Heart right ventricle (tissue), 16 donors: ENCODE measurements at regions not wholly inside any gene's neighbourhood (a gene's known extent, or its start where the extent isn't known, plus 50 kb on each side); places are given as distances from the start of the nearest gene placed in this dataset.
A peak's percentile ranks its signal among the peaks of the same experiment; 100 is the strongest.

Source experiments
- ATAC-seq, 8 donors: fragments of 200-7000 bp; cut with Tn5 transposase; one replicate each; pipeline ENCODE4 v1.9.1; 2020; ENCODE audit warnings: mild to moderate bottlenecking in 8 of 8, moderate library complexity in 8 of 8, moderate number of reproducible peaks in 1 of 8
- DNase-seq, 2 donors: peaks; one replicate each; pipeline ENCODE4 v3.0.0-alpha.2; 2020
- H3K27ac ChIP-seq, 10 donors: fragments of 200-600 bp; sonication (generic) in 2 of 10; one replicate each; pipeline versions ENCODE4 v1.5.0 to v1.8.0; 2020 to 2022; ENCODE audit warnings: mild to moderate bottlenecking in 3 of 10
- H3K27me3 ChIP-seq, 7 donors: fragments of 200-600 bp; one replicate each; pipeline ENCODE4 v1.8.0; 2021 to 2022; ENCODE audit warnings: mild to moderate bottlenecking in 2 of 7
- H3K36me3 ChIP-seq, 9 donors: fragments of 200-600 bp; sonication (generic) in 1 of 9; one replicate each; pipeline versions ENCODE4 v1.5.0 to v1.8.0; 2020 to 2022; ENCODE audit warnings: mild to moderate bottlenecking in 2 of 9
- H3K4me1 ChIP-seq, 9 donors: fragments of 200-600 bp; sonication (generic) in 1 of 9; one replicate each; pipeline versions ENCODE4 v1.5.0 to v1.8.0; 2020 to 2022; ENCODE audit warnings: mild to moderate bottlenecking in 4 of 9
- H3K4me3 ChIP-seq, 10 donors: fragments of 200-600 bp; sonication (generic) in 2 of 10; one replicate each; pipeline versions ENCODE4 v1.5.0 to v1.8.0; 2020 to 2022; ENCODE audit warnings: mild to moderate bottlenecking in 7 of 10, moderate library complexity in 2 of 10
- H3K9me3 ChIP-seq, 11 donors: fragments of 200-600 bp in 10 of 11; sonication (generic) in 2 of 11; one replicate each; pipeline versions ENCODE4 v1.5.0 to v1.8.0; 2013 to 2022; ENCODE audit warnings: mild to moderate bottlenecking in 2 of 11, control low read depth in 1 of 11, moderate library complexity in 1 of 11
- WGBS, 2 donors: extraction: QIAGEN DNeasy Blood & Tissue Kit; methylation state at CpG; one replicate each; pipeline ENCODE4 v1.1.7; 2013; ENCODE audit warnings: inconsistent platforms in 1 of 2; 5-methylcytosine and 5-hydroxymethylcytosine counted together
- intact Hi-C, 10 donors: fragments of 100-400 bp; cut with DNase I; formaldehyde crosslinking; loops; one replicate each; pipeline versions ENCODE4 v1.11.1 to v1.14.2; 2022
- TF ChIP-seq, protein P1 (sequence below), 9 donors: fragments of 200-600 bp; sonication (generic) in 2 of 9; IDR thresholded peaks; one replicate each; pipeline versions ENCODE4 v1.5.0 to v1.8.0; 2021 to 2022; ENCODE audit warnings: antibody characterized with exemption in 9 of 9, mild to moderate bottlenecking in 5 of 9, moderate library complexity in 1 of 9
- donor health status: Arrhythmogenic right ventricular cardiomyopathy.
- donor health status: ischemic (EF 13 %, LVEDD 7.1; RV severe dilation, severe dysfunction).
- donor health status: healthy with polysubstance abuse.
- donor health status: DM: no; HTN: yes; CAD: no.
- donor health status: DM: no; HTN: no; CAD: no.
- donor health status: ischemic (EF 25% LVEDD 6.9; RV normal size, moderate dysfunction).
- donor health status: ischemic (EF 25% LVEDD 5.7; RV mildly dilated, moderate dysfunction).
- donor health status: healthy.
- donor health status: DM: yes; HTN: yes; CAD: no.
- donor health status: Ischemic cardiomyopathy.
- donor health status: ischemic (EF 35%, LVEDD 5.7; RV mildly dilated, moderate dysfunction).
- donor health status: nonischemic (EF 11% LVEDD 7.7; RV severe dilation, severe dysfunction).
- donor health status: DM: yes; HTN: yes; CAD: no.
- donor health status: PGD.
- donor health status: ischemic (EF 29% LVEDD 5.4; RV normal size, mild dysfunction).
- donor health status: nonischemic (EF 23%, LVEDD 6.1; RV moderate dilation, normal function).

DNA sequence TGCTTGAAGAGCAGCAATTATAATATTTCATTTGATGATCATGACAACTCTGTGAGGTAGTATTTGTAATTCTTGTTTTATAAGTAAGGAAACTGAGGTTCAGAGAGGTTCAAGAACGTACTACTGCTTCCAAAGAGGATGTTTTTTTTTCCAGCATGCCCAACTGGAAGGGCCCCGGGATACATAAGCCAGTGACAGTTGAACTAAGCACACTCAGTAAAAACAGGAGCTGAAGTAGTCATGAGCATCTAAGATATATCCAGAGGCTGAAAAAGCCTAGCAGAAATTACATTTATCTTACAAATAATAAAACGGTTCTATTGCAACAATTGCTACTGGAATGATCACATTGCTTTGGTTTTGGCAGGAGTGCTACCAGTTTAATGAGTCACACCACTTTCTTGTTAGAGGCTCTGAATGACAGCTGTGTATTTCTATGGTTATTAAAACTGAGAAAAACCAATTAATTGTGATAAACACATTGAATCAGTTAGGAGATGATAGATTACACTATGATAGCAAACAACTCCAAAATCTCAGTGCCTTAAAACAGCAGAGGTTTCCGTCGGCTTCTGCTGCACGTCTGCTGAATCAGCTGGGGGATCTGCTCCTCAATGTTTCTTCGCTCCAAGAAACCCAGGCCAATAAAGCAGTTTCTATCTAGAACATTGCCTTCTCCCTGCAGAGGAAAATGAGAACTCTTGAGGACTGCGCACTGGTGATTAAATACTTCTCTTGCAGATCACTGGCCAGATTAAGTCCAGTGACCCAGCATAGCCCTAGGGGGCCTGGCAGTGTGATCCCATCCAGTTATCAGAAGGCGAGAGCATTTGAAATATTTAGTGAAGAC lies 522.7 kb downstream of the PLPP3 start:
- TF ChIP-seq, protein P1, sequence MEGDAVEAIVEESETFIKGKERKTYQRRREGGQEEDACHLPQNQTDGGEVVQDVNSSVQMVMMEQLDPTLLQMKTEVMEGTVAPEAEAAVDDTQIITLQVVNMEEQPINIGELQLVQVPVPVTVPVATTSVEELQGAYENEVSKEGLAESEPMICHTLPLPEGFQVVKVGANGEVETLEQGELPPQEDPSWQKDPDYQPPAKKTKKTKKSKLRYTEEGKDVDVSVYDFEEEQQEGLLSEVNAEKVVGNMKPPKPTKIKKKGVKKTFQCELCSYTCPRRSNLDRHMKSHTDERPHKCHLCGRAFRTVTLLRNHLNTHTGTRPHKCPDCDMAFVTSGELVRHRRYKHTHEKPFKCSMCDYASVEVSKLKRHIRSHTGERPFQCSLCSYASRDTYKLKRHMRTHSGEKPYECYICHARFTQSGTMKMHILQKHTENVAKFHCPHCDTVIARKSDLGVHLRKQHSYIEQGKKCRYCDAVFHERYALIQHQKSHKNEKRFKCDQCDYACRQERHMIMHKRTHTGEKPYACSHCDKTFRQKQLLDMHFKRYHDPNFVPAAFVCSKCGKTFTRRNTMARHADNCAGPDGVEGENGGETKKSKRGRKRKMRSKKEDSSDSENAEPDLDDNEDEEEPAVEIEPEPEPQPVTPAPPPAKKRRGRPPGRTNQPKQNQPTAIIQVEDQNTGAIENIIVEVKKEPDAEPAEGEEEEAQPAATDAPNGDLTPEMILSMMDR (IDR thresholded peaks at IDR 0.05): no peak
- H3K27ac ChIP-seq: no peak overlapping the region
- peak in 4 of 8 donors; percentile 27 to 52 (median 36) for ATAC-seq

DNA sequence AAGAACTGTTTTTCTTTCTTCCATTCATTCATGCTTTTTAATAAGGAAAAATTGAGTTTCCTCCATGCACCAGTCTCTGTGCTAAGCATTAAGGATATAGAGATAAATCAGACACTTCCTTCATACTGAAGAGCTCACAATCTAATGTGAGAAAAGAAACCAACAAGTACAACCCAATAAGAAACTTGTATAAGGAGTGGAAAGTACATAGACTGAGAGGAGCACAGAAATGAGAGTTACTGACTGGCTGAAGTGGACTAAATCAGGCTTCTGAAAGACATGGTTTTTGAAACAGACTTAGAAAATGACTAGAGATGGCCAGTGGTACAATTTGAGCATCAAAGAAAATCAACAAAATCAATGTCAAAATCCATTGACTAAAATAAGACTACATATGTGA lies 524.4 kb downstream of the PLPP3 start:
- Histone ChIP-seq H3K27me3 (no peaks in the 10 kb centered on the region), H3K4me3 (no peak overlapping the region), H3K27ac (no peak overlapping the region), H3K4me1 (peaks cover 0 to 7% (median 0%) of the 10 kb centered on the region in 9 donors), H3K9me3 (peaks cover 0 to 10% (median 4%) of the 10 kb centered on the region in 11 donors), H3K36me3 (no peaks in the 10 kb centered on the region)
- intact Hi-C loops: no loop called here
- no peak for ATAC-seq
- TF ChIP-seq, protein P1 (IDR thresholded peaks at IDR 0.05): no peak
- no peak for DNase-seq

More for the DNA sequence above, 522.7 kb downstream of the PLPP3 start:
- intact Hi-C loops: no loop called here
- no peak overlapping the region for H3K4me3 ChIP-seq
- no peaks in the 10 kb centered on the region for H3K36me3 ChIP-seq
- peaks cover 0 to 7% (median 0%) of the 10 kb centered on the region in 9 donors for H3K4me1 ChIP-seq
- H3K9me3 ChIP-seq: no peaks in the 10 kb centered on the region
- no peak for DNase-seq
- no peaks in the 10 kb centered on the region for H3K27me3 ChIP-seq
- 78 to 82% methylated on average over 9 of the region's 9 CpGs for WGBS, 2 donors

DNA sequence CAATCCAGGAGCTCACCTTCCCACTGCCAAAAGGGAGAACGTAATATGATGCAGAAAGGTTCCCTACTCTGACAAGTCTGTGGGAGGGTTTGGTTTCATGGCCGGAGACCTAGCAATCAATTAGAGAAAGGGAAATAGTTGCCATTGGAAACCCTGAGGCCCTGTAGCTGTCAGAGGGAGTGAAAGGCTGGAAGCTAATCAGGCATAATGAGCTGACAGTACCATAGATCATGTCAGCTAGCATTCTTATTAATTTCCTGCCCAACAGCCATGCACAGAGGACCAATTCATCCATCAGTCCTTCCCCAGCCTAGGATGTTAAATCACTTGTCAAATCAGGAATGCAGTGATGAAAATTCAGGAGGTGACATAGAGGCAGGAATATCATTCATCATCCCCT lies 527.3 kb downstream of the PLPP3 start:
- DNase-seq (no peak), ATAC-seq (no peak)
- intact Hi-C loops: no loop called here
- TF ChIP-seq, protein P1 (IDR thresholded peaks at IDR 0.05): no peak
- no peaks in the 10 kb centered on the region for H3K27me3 ChIP-seq
- no peak overlapping the region for H3K27ac ChIP-seq
- H3K4me3 ChIP-seq: no peak overlapping the region
- 90 to 93% methylated on average over 2 of the region's 2 CpGs for WGBS, 2 donors
- no peaks in the 10 kb centered on the region for H3K36me3 ChIP-seq
- peaks cover 0 to 13% (median 4%) of the 10 kb centered on the region in 11 donors for H3K9me3 ChIP-seq
- H3K4me1 ChIP-seq: no peaks in the 10 kb centered on the region

DNA sequence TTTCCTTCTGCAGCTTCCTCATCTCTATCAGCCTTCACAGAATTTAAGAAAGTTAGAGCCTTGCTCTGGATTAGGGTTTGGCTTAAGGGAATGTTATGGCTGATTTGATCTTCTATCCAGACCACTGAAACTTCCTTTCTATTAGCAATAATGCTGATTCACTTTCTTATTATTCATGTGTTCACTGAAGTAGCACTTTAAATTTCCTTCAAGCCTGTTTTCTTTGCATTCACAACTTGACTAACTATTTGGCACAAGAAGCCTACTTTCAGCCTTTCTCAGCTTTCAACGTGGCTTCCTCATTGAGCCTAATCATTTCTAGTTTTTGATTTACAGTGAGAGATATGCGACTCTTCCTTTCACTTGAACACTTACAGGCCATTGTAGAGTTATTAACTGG lies 528.5 kb downstream of the PLPP3 start:
- H3K27me3 ChIP-seq: no peaks in the 10 kb centered on the region
- no peak overlapping the region for H3K4me3 ChIP-seq
- no peaks in the 10 kb centered on the region for H3K4me1 ChIP-seq
- no peak overlapping the region for H3K27ac ChIP-seq
- H3K9me3 ChIP-seq: peaks cover 0 to 13% (median 4%) of the 10 kb centered on the region in 11 donors
- WGBS, 2 donors: 78 to 82% methylated on average over 2 of the region's 2 CpGs
- DNase-seq (no peak), ATAC-seq (no peak)
- no peaks in the 10 kb centered on the region for H3K36me3 ChIP-seq
- intact Hi-C loops: no loop called here
- TF ChIP-seq, protein P1 (IDR thresholded peaks at IDR 0.05): no peak
